ENCODE measurements at regions not wholly inside any gene's neighbourhood (a gene's known extent, or its start where the extent isn't known, plus 50 kb on each side); places are given as distances from the start of the nearest gene placed in this dataset.

GRCh38 chr7:25886387-25887240 lies 265.4 kb upstream of the NFE2L3 start:
- no peak for DNase-seq (ENCODE audit: low spot score)

- DNase-seq (ENCODE audit: low spot score): no peak
These were observed 264.7 kb upstream of the NFE2L3 start for GRCh38 chr7:25887266-25887665.

GRCh38 chr7:25887795-25888559 lies 264.0 kb upstream of the NFE2L3 start:
- DNase-seq (ENCODE audit: low spot score): no peak

- no peak for DNase-seq (ENCODE audit: low spot score)
These were observed 262.2 kb upstream of the NFE2L3 start for GRCh38 chr7:25889765-25890164.

- no peak for DNase-seq (ENCODE audit: low spot score)
These were observed 260.4 kb upstream of the NFE2L3 start for GRCh38 chr7:25891591-25891990.

- no peak for DNase-seq (ENCODE audit: low spot score)
These were observed 258.6 kb upstream of the NFE2L3 start for GRCh38 chr7:25893436-25893835.

GRCh38 chr7:25894002-25894901 lies 257.7 kb upstream of the NFE2L3 start:
- peak; percentile 70 for DNase-seq (ENCODE audit: low spot score)

GRCh38 chr7:25894902-25895791 lies 256.9 kb upstream of the NFE2L3 start:
- DNase-seq (ENCODE audit: low spot score): peak; percentile 86

GRCh38 chr7:25895792-25896171 lies 256.2 kb upstream of the NFE2L3 start:
- DNase-seq (ENCODE audit: low spot score): no peak

- DNase-seq (ENCODE audit: low spot score): no peak
These were observed 254.7 kb upstream of the NFE2L3 start for GRCh38 chr7:25897261-25897782.

GRCh38 chr7:25900245-25900644 lies 251.8 kb upstream of the NFE2L3 start:
- DNase-seq (ENCODE audit: low spot score): no peak

- no peak for DNase-seq (ENCODE audit: low spot score)
These were observed 251.1 kb upstream of the NFE2L3 start for GRCh38 chr7:25900877-25901276.

GRCh38 chr7:25901658-25902057 lies 250.3 kb upstream of the NFE2L3 start:
- DNase-seq (ENCODE audit: low spot score): no peak

- DNase-seq (ENCODE audit: low spot score): no peak
These were observed 246.0 kb upstream of the NFE2L3 start for GRCh38 chr7:25906003-25906402.

- DNase-seq (ENCODE audit: low spot score): no peak
These were observed 245.2 kb upstream of the NFE2L3 start for GRCh38 chr7:25906760-25907159.

GRCh38 chr7:25907214-25907613 lies 244.8 kb upstream of the NFE2L3 start:
- DNase-seq (ENCODE audit: low spot score): no peak

GRCh38 chr7:25907731-25908130 lies 244.3 kb upstream of the NFE2L3 start:
- DNase-seq (ENCODE audit: low spot score): no peak

- no peak for DNase-seq (ENCODE audit: low spot score)
These were observed 243.6 kb upstream of the NFE2L3 start for GRCh38 chr7:25908154-25908949.

- no peak for DNase-seq (ENCODE audit: low spot score)
These were observed 240.0 kb upstream of the NFE2L3 start for GRCh38 chr7:25911738-25912607.
